ENCODE measurements at regions not wholly inside any gene's neighbourhood (a gene's known extent, or its start where the extent isn't known, plus 50 kb on each side); places are given as distances from the start of the nearest gene placed in this dataset.

GRCh38 chr2:71839826-71840225 lies 307.8 kb downstream of the CYP26B1 start:
- TF ChIP-seq CTCF (IDR thresholded peaks at IDR 0.05) = no peak
- DNase-seq (ENCODE audit: low spot score) (no peak), ATAC-seq (ENCODE audit: low FRiP score) (no peak)

- DNase-seq (ENCODE audit: low spot score) (no peak), ATAC-seq (ENCODE audit: low FRiP score) (no peak)
- TF ChIP-seq CTCF (IDR thresholded peaks at IDR 0.05) = no peak
These were observed 312.9 kb downstream of the CYP26B1 start for GRCh38 chr2:71834796-71835195.

GRCh38 chr2:71833855-71834560 lies 313.7 kb downstream of the CYP26B1 start:
- no peak for DNase-seq (ENCODE audit: low spot score)
- ATAC-seq (ENCODE audit: low FRiP score) = no peak

GRCh38 chr2:71833272-71833671 lies 314.4 kb downstream of the CYP26B1 start:
- DNase-seq (ENCODE audit: low spot score) (no peak), ATAC-seq (ENCODE audit: low FRiP score) (no peak)
- TF ChIP-seq CTCF (IDR thresholded peaks at IDR 0.05) = no peak

More at GRCh38 chr2:71833855-71834560, 313.7 kb downstream of the CYP26B1 start:
- no peak for TF ChIP-seq CTCF (IDR thresholded peaks at IDR 0.05)

GRCh38 chr2:71832844-71833243 lies 314.8 kb downstream of the CYP26B1 start:
- ATAC-seq (ENCODE audit: low FRiP score) (no peak), DNase-seq (ENCODE audit: low spot score) (no peak)
- TF ChIP-seq CTCF (IDR thresholded peaks at IDR 0.05) = no peak

- DNase-seq (ENCODE audit: low spot score) (no peak), ATAC-seq (ENCODE audit: low FRiP score) (no peak)
- no peak for TF ChIP-seq CTCF (IDR thresholded peaks at IDR 0.05)
These were observed 315.3 kb downstream of the CYP26B1 start for GRCh38 chr2:71832388-71832787.

- DNase-seq (ENCODE audit: low spot score) = no peak
- no peak for ATAC-seq (ENCODE audit: low FRiP score)
- no peak for TF ChIP-seq CTCF (IDR thresholded peaks at IDR 0.05)
These were observed 316.5 kb downstream of the CYP26B1 start for GRCh38 chr2:71831193-71831577.

All from omental fat pad (tissue), 3 donors.